Caki2 (cell line): ENCODE measurements at regions not wholly inside any gene's neighbourhood (a gene's known extent, or its start where the extent isn't known, plus 50 kb on each side); places are given as distances from the start of the nearest gene placed in this dataset.
"Not testable (repeated sequence)": the region's sequence is repeated elsewhere in the genome, so short reads cannot be mapped to it uniquely, and the experiment has no call there.

Experiments
- DNase-seq: peaks from one replicate; pipeline ENCODE4 v3.0.0-alpha.2; 2015; ENCODE audit warnings: low read depth
- in situ Hi-C: cut with HindIII; loops from 2 replicates; pipeline ENCODE4 v1.10.0; 2016; ENCODE audit warnings: low sequenced_read_pairs, low pct_unique_long_range_greater_than_20kb, mixed read lengths

- DNase-seq, in situ Hi-C loops: not testable (repeated sequence)
Measured at GRCh38 chr1:144040293-144040692, 68.5 kb upstream of the FAM72C start.

GRCh38 chr1:144034045-144034444, 62.3 kb upstream of the FAM72C start:
- in situ Hi-C loops, DNase-seq: not testable (repeated sequence)

GRCh38 chr1:144031550-144031949, 59.8 kb upstream of the FAM72C start:
- DNase-seq, in situ Hi-C loops: not testable (repeated sequence)

- in situ Hi-C loops, DNase-seq: not testable (repeated sequence)
Measured at GRCh38 chr1:144026022-144026421, 54.2 kb upstream of the FAM72C start.

- DNase-seq, in situ Hi-C loops: not testable (repeated sequence)
Measured at GRCh38 chr1:144021690-144022384, 50.1 kb upstream of the FAM72C start.
